ENCODE measurements at regions not wholly inside any gene's neighbourhood (a gene's known extent, or its start where the extent isn't known, plus 50 kb on each side); places are given as distances from the start of the nearest gene placed in this dataset.

- no peak for TF ChIP-seq EZH2 (IDR thresholded peaks at IDR 0.05; ENCODE audit: insufficient read depth, poor library complexity, severe bottlenecking)
- TF ChIP-seq EZH2phosphoT487 (IDR thresholded peaks at IDR 0.05; ENCODE audit: insufficient read depth, low read depth), result no peak
Measured at GRCh38 chr6:88296694-88297093, 130.5 kb upstream of the CNR1 start.
